Activated naive CD8-positive, alpha-beta T cell treated with anti-CD3 and anti-CD28 coated beads, Interleukin-2, amount 10 ng/mL, durations not matched to agents 7 days and 5 days (primary cell): ENCODE measurements at regions not wholly inside any gene's neighbourhood (a gene's known extent, or its start where the extent isn't known, plus 50 kb on each side); places are given as distances from the start of the nearest gene placed in this dataset. TPM values are rescaled to one million over a fixed set of nuclear protein-coding genes. Genes with fewer than 3 reads are reported as not detected.
"Not testable (repeated sequence)": the region's sequence is repeated elsewhere in the genome, so short reads cannot be mapped to it uniquely, and the experiment has no call there.

Experiments used
- ATAC-seq: fragments of 150-1000 bp; cut with Tn5 transposase; one replicate; pipeline ENCODE4 v1.10.0; 2021; ENCODE audit warnings: low read depth, moderate library complexity
- POLR2A ChIA-PET: fragments of 350-600 bp; sonication (Branson Sonifier 250); formaldehyde crosslinking; loops from one replicate; lab custom pipeline; 2021; ENCODE audit warnings: antibody characterized with exemption; lab: Charles Lee
- DNase-seq: peaks from one replicate; pipeline ENCODE4 v3.0.0; 2021
- H3K27ac Mint-ChIP-seq: one replicate; pipeline ENCODE4 v1.8.0; 2022; ENCODE audit warnings: mild to moderate bottlenecking, mixed read lengths
- H3K27me3 Mint-ChIP-seq: one replicate; pipeline ENCODE4 v1.8.0; 2022; ENCODE audit warnings: mild to moderate bottlenecking, moderate library complexity, mixed read lengths
- H3K36me3 Mint-ChIP-seq: one replicate; pipeline ENCODE4 v1.8.0; 2021; ENCODE audit warnings: mild to moderate bottlenecking, mixed read lengths
- H3K4me1 Mint-ChIP-seq: one replicate; pipeline ENCODE4 v1.8.0; 2021; ENCODE audit warnings: mixed read lengths
- H3K4me3 Mint-ChIP-seq: one replicate; pipeline ENCODE4 v1.8.0; 2022; ENCODE audit warnings: mild to moderate bottlenecking, moderate library complexity, mixed read lengths
- H3K9me3 Mint-ChIP-seq: one replicate; pipeline ENCODE4 v1.8.0; 2021; ENCODE audit warnings: mixed read lengths
- microRNA-seq: library from miRNA; unstranded; fragments of <30 nt; microRNA quantifications from one replicate; pipeline ENCODE4 v1.2.0, GENCODE V29; 2022

DNA sequence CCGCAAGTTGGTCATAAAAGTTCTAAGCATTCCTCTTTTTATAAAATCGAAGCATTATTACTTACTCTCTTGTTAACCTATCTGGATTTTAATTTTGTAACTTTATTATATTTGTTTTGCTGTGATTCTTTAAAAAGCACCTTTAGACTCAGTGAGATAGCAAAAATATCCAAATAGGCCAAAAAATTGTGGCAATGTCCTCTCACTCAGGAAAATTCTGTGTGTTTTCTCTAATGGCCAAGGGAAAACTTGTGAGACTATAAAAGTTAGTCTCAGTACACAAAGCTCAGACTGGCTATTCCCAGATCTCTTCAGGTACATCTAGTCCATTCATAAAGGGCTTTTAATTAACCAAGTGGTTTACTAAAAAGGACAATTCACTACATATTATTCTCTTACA lies 386.4 kb downstream of the OR4F29 start, which contains the start of gene OR4F5:
TSS of gene OR4F5 (plus strand) at position 301 of the 400 bp plus-strand sequence.
- H3K4me3 Mint-ChIP-seq, H3K4me1 Mint-ChIP-seq, ATAC-seq, POLR2A ChIA-PET, H3K27ac Mint-ChIP-seq, DNase-seq, H3K27me3 Mint-ChIP-seq, H3K9me3 Mint-ChIP-seq, H3K36me3 Mint-ChIP-seq: not testable (repeated sequence)

DNA sequence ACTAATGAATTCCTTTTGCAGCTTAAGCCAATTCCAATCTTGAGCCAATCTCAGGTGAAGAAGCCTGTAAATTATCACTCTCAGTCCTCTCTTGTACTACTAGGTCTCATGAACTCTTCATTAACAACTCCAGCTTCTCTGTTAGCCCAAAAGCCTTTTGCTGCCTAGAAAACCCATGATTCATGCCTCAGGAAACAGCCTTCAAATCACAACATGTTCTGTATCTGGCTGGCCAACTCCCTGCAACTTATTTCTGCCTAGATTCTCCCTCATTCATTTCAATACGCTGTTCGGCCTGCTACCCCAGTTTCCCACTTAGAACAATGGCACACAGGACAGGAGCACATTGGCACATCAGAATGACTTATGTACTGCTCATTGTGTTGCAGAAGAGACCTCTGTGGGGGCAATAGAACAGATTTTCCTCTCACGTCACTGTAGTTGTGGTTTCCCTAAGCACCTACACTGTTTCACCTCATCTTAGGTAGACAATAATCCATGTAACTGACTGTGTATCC lies 395.4 kb downstream of the OR4F29 start:
- DNase-seq, H3K4me1 Mint-ChIP-seq, H3K9me3 Mint-ChIP-seq, H3K4me3 Mint-ChIP-seq, H3K36me3 Mint-ChIP-seq, POLR2A ChIA-PET, H3K27ac Mint-ChIP-seq, H3K27me3 Mint-ChIP-seq, ATAC-seq: not testable (repeated sequence)

DNA sequence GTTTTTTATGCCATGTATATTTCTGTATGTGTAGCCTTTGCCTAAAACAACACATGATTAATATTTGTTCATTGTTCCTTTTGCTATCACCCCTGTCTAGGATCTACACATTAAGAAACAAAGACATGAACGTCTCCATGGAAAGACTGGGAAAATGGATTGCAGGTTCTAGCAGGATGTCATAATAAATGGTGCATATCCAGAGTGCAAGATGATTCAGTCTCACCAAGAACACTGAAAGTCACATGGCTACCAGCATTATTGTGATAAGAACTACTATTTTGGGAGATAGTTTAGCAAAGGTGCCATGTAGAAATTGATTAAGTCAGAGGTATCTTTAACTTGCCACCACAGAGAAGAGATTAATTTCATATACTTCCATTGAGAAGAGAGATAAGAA lies 398.3 kb downstream of the OR4F29 start:
- H3K27ac Mint-ChIP-seq, H3K9me3 Mint-ChIP-seq, H3K36me3 Mint-ChIP-seq, H3K4me1 Mint-ChIP-seq, POLR2A ChIA-PET, H3K4me3 Mint-ChIP-seq, ATAC-seq, H3K27me3 Mint-ChIP-seq, DNase-seq: not testable (repeated sequence)

DNA sequence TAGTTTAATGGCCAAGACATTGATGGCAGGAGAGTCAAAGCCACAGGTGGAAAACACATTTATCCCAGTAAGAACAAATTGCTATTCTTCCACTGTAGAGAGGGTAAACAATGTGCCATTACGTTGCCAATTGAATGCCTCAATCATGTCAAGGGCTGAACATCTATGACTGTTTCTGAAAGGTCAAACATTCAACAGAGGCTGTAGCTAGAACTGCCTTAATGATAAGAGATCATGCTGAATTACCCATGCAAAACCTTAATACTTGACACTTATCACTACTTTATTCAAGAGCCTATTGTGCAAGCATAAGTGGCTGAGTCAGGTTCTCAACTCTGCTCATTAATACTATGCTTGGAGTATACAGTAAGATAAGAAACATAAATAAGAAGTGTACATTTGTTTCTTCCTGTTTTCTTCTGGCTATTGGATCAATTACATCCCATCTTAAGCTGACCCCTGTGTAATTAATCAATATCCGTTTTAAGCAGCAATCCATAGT lies 409.5 kb downstream of the OR4F29 start:
- H3K4me3 Mint-ChIP-seq, ATAC-seq, POLR2A ChIA-PET, H3K27me3 Mint-ChIP-seq, H3K27ac Mint-ChIP-seq, DNase-seq, H3K4me1 Mint-ChIP-seq, H3K9me3 Mint-ChIP-seq, H3K36me3 Mint-ChIP-seq: not testable (repeated sequence)

DNA sequence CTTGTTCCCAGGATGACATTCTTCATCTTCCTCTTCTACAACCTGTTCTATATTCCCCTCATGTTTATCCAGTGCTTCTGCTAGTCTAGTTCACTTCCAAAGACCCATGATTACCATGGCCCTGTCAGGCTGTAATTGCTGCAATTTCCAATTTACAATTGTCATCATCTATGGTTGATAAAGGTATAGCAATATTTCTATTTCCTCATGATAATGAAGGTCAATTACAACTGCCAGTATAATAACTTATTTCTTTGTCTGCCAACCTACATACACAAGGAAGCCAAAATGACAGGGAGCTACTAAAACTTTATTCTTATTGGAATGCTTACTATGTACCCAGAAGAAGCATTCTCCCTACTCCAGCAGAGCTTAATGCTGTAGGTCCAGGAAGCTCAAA lies 410.3 kb downstream of the OR4F29 start:
- H3K4me1 Mint-ChIP-seq, ATAC-seq, H3K27ac Mint-ChIP-seq, POLR2A ChIA-PET, DNase-seq, H3K27me3 Mint-ChIP-seq, H3K9me3 Mint-ChIP-seq, H3K4me3 Mint-ChIP-seq, H3K36me3 Mint-ChIP-seq: not testable (repeated sequence)

DNA sequence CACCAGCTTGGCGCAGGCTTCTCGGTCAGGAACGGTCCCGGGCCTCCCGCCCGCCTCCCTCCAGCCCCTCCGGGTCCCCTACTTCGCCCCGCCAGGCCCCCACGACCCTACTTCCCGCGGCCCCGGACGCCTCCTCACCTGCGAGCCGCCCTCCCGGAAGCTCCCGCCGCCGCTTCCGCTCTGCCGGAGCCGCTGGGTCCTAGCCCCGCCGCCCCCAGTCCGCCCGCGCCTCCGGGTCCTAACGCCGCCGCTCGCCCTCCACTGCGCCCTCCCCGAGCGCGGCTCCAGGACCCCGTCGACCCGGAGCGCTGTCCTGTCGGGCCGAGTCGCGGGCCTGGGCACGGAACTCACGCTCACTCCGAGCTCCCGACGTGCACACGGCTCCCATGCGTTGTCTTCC lies 422.3 kb downstream of the OR4F29 start:
- H3K27ac Mint-ChIP-seq, H3K4me1 Mint-ChIP-seq, H3K27me3 Mint-ChIP-seq, DNase-seq, H3K9me3 Mint-ChIP-seq, H3K36me3 Mint-ChIP-seq, POLR2A ChIA-PET, ATAC-seq, H3K4me3 Mint-ChIP-seq: not testable (repeated sequence)

DNA sequence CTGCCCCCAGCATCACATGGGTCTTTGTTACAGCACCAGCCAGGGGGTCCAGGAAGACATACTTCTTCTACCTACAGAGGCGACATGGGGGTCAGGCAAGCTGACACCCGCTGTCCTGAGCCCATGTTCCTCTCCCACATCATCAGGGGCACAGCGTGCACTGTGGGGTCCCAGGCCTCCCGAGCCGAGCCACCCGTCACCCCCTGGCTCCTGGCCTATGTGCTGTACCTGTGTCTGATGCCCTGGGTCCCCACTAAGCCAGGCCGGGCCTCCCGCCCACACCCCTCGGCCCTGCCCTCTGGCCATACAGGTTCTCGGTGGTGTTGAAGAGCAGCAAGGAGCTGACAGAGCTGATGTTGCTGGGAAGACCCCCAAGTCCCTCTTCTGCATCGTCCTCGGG lies 434.2 kb downstream of the OR4F29 start:
- H3K4me1 Mint-ChIP-seq, POLR2A ChIA-PET, H3K9me3 Mint-ChIP-seq, H3K27me3 Mint-ChIP-seq, H3K4me3 Mint-ChIP-seq, H3K27ac Mint-ChIP-seq, DNase-seq, ATAC-seq, H3K36me3 Mint-ChIP-seq: not testable (repeated sequence)

DNA sequence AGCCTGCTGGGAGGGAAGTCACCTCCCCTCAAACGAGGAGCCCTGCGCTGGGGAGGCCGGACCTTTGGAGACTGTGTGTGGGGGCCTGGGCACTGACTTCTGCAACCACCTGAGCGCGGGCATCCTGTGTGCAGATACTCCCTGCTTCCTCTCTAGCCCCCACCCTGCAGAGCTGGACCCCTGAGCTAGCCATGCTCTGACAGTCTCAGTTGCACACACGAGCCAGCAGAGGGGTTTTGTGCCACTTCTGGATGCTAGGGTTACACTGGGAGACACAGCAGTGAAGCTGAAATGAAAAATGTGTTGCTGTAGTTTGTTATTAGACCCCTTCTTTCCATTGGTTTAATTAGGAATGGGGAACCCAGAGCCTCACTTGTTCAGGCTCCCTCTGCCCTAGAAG lies 435.5 kb downstream of the OR4F29 start:
- H3K9me3 Mint-ChIP-seq, H3K27me3 Mint-ChIP-seq, H3K27ac Mint-ChIP-seq, ATAC-seq, H3K4me3 Mint-ChIP-seq, POLR2A ChIA-PET, H3K36me3 Mint-ChIP-seq, H3K4me1 Mint-ChIP-seq, DNase-seq: not testable (repeated sequence)

DNA sequence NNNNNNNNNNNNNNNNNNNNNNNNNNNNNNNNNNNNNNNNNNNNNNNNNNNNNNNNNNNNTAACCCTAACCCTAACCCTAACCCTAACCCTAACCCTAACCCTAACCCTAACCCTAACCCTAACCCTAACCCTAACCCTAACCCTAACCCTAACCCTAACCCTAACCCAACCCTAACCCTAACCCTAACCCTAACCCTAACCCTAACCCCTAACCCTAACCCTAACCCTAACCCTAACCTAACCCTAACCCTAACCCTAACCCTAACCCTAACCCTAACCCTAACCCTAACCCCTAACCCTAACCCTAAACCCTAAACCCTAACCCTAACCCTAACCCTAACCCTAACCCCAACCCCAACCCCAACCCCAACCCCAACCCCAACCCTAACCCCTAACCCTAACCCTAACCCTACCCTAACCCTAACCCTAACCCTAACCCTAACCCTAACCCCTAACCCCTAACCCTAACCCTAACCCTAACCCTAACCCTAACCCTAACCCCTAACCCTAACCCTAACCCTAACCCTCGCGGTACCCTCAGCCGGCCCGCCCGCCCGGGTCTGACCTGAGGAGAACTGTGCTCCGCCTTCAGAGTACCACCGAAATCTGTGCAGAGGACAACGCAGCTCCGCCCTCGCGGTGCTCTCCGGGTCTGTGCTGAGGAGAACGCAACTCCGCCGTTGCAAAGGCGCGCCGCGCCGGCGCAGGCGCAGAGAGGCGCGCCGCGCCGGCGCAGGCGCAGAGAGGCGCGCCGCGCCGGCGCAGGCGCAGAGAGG lies 441.3 kb downstream of the OR4F29 start:
- ATAC-seq = peak; percentile 50
- H3K27ac Mint-ChIP-seq, H3K36me3 Mint-ChIP-seq, H3K9me3 Mint-ChIP-seq, H3K4me1 Mint-ChIP-seq, H3K4me3 Mint-ChIP-seq, POLR2A ChIA-PET, H3K27me3 Mint-ChIP-seq: not testable (repeated sequence)
- peak; percentile 61 for DNase-seq

Small RNAs in the stretch of these regions (microRNA-seq; reads per million reads assigned to microRNA genes)
- gene MIR6859-1 (not detected), gene MIR6859-2 (not detected)
